Heart right ventricle (tissue), 16 donors: ENCODE measurements at regions not wholly inside any gene's neighbourhood (a gene's known extent, or its start where the extent isn't known, plus 50 kb on each side); places are given as distances from the start of the nearest gene placed in this dataset.

Experiments
- ATAC-seq, 8 donors: fragments of 200-7000 bp; cut with Tn5 transposase; one replicate each; pipeline ENCODE4 v1.9.1; 2020; ENCODE audit warnings: mild to moderate bottlenecking in 8 of 8, moderate library complexity in 8 of 8, moderate number of reproducible peaks in 1 of 8
- DNase-seq, 2 donors: peaks; one replicate each; pipeline ENCODE4 v3.0.0-alpha.2; 2020
- H3K27ac ChIP-seq, 10 donors: fragments of 200-600 bp; sonication (generic) in 2 of 10; one replicate each; pipeline versions ENCODE4 v1.5.0 to v1.8.0; 2020 to 2022; ENCODE audit warnings: mild to moderate bottlenecking in 3 of 10
- H3K27me3 ChIP-seq, 7 donors: fragments of 200-600 bp; one replicate each; pipeline ENCODE4 v1.8.0; 2021 to 2022; ENCODE audit warnings: mild to moderate bottlenecking in 2 of 7
- H3K36me3 ChIP-seq, 9 donors: fragments of 200-600 bp; sonication (generic) in 1 of 9; one replicate each; pipeline versions ENCODE4 v1.5.0 to v1.8.0; 2020 to 2022; ENCODE audit warnings: mild to moderate bottlenecking in 2 of 9
- H3K4me1 ChIP-seq, 9 donors: fragments of 200-600 bp; sonication (generic) in 1 of 9; one replicate each; pipeline versions ENCODE4 v1.5.0 to v1.8.0; 2020 to 2022; ENCODE audit warnings: mild to moderate bottlenecking in 4 of 9
- H3K4me3 ChIP-seq, 10 donors: fragments of 200-600 bp; sonication (generic) in 2 of 10; one replicate each; pipeline versions ENCODE4 v1.5.0 to v1.8.0; 2020 to 2022; ENCODE audit warnings: mild to moderate bottlenecking in 7 of 10, moderate library complexity in 2 of 10
- H3K9me3 ChIP-seq, 11 donors: fragments of 200-600 bp in 10 of 11; sonication (generic) in 2 of 11; one replicate each; pipeline versions ENCODE4 v1.5.0 to v1.8.0; 2013 to 2022; ENCODE audit warnings: mild to moderate bottlenecking in 2 of 11, control low read depth in 1 of 11, moderate library complexity in 1 of 11
- WGBS, 2 donors: extraction: QIAGEN DNeasy Blood & Tissue Kit; methylation state at CpG; one replicate each; pipeline ENCODE4 v1.1.7; 2013; ENCODE audit warnings: inconsistent platforms in 1 of 2; 5-methylcytosine and 5-hydroxymethylcytosine counted together
- intact Hi-C, 10 donors: fragments of 100-400 bp; cut with DNase I; formaldehyde crosslinking; loops; one replicate each; pipeline versions ENCODE4 v1.11.1 to v1.14.2; 2022
- TF ChIP-seq, protein P1 (sequence below), 9 donors: fragments of 200-600 bp; sonication (generic) in 2 of 9; IDR thresholded peaks; one replicate each; pipeline versions ENCODE4 v1.5.0 to v1.8.0; 2021 to 2022; ENCODE audit warnings: antibody characterized with exemption in 9 of 9, mild to moderate bottlenecking in 5 of 9, moderate library complexity in 1 of 9
- donor health status: Arrhythmogenic right ventricular cardiomyopathy.
- donor health status: ischemic (EF 13 %, LVEDD 7.1; RV severe dilation, severe dysfunction).
- donor health status: healthy with polysubstance abuse.
- donor health status: DM: no; HTN: yes; CAD: no.
- donor health status: DM: no; HTN: no; CAD: no.
- donor health status: ischemic (EF 25% LVEDD 6.9; RV normal size, moderate dysfunction).
- donor health status: ischemic (EF 25% LVEDD 5.7; RV mildly dilated, moderate dysfunction).
- donor health status: healthy.
- donor health status: DM: yes; HTN: yes; CAD: no.
- donor health status: Ischemic cardiomyopathy.
- donor health status: ischemic (EF 35%, LVEDD 5.7; RV mildly dilated, moderate dysfunction).
- donor health status: nonischemic (EF 11% LVEDD 7.7; RV severe dilation, severe dysfunction).
- donor health status: DM: yes; HTN: yes; CAD: no.
- donor health status: PGD.
- donor health status: ischemic (EF 29% LVEDD 5.4; RV normal size, mild dysfunction).
- donor health status: nonischemic (EF 23%, LVEDD 6.1; RV moderate dilation, normal function).

DNA sequence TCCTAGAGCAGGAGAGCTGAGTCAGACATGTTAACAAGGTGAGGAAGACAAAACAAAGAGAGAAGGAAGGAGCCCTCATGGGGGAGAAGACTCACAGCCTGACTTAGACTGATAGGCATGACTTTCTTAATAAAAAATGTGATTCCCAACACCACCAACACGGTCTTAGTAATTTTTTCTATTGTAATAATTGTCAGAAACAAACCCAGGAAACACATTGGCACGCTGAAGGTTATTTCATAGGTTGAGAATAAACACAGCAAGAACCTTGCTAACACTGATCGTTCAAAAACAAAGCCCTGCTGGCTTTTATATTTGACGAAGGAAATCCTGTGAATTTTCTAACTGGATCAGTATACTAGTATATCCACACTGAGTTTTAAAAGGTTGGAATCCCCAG lies 286.8 kb downstream of the HACE1 start:
- H3K4me1 ChIP-seq, result no peaks in the 10 kb centered on the region
- H3K4me3 ChIP-seq, result no peak overlapping the region
- H3K9me3 ChIP-seq, result peaks cover 0 to 10% (median 0%) of the 10 kb centered on the region in 11 donors
- H3K36me3 ChIP-seq, result no peaks in the 10 kb centered on the region
- 64 to 66% methylated on average over 4 of the region's 4 CpGs for WGBS, 2 donors
- ATAC-seq, result no peak
- no peak overlapping the region for H3K27ac ChIP-seq
- no peaks in the 10 kb centered on the region for H3K27me3 ChIP-seq
- TF ChIP-seq, protein P1, sequence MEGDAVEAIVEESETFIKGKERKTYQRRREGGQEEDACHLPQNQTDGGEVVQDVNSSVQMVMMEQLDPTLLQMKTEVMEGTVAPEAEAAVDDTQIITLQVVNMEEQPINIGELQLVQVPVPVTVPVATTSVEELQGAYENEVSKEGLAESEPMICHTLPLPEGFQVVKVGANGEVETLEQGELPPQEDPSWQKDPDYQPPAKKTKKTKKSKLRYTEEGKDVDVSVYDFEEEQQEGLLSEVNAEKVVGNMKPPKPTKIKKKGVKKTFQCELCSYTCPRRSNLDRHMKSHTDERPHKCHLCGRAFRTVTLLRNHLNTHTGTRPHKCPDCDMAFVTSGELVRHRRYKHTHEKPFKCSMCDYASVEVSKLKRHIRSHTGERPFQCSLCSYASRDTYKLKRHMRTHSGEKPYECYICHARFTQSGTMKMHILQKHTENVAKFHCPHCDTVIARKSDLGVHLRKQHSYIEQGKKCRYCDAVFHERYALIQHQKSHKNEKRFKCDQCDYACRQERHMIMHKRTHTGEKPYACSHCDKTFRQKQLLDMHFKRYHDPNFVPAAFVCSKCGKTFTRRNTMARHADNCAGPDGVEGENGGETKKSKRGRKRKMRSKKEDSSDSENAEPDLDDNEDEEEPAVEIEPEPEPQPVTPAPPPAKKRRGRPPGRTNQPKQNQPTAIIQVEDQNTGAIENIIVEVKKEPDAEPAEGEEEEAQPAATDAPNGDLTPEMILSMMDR (IDR thresholded peaks at IDR 0.05), result no peak
- DNase-seq, result no peak
- intact Hi-C loops, result no loop called here

DNA sequence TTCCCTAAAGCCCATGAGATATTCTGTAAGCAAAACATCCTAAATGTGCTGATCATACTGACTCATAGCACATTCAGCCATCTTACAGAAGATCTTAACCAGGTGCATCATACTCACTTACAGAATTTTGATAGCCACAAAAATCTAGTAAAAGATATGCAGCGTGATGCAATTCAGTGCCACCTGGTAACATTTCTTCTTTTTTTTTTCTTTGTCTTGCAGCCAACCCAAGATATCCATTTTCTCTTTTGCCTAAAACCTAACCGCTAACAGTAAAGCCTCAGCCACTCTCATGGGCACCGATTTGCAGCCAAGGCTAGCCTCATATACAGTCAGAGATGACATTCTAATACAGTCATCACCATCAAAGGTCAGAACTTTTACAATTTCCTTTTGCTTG lies 293.3 kb downstream of the HACE1 start:
- Histone ChIP-seq H3K4me1 (no peaks in the 10 kb centered on the region), H3K4me3 (no peak overlapping the region), H3K27ac (no peak overlapping the region), H3K9me3 (peaks cover 0 to 10% (median 0%) of the 10 kb centered on the region in 11 donors), H3K27me3 (no peaks in the 10 kb centered on the region), H3K36me3 (no peaks in the 10 kb centered on the region)
- 89 to 97% methylated on average over 3 of the region's 3 CpGs for WGBS, 2 donors
- TF ChIP-seq, protein P1 (IDR thresholded peaks at IDR 0.05), result no peak
- no peak for DNase-seq
- ATAC-seq, result no peak
- intact Hi-C loops, result no loop called here

DNA sequence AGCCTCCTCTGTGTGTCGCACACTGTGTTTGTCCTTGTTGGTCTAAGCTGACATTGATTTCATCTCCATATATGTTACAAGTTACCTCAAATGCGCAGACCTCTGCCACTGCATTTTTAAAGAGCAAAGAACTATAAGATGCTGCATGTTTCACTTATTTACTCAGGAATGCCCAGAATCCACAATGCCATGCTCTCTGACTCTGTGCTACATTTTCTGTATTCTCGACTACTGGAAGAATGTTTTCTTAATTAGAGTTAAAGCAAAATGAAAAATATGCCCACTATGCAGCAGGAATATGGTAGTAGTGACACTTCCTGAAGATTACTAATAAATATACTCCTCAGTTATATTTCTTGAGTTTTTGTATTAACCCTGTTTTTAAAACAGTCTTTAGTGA lies 296.4 kb downstream of the HACE1 start:
- ATAC-seq (no peak), DNase-seq (no peak)
- TF ChIP-seq, protein P1 (IDR thresholded peaks at IDR 0.05), result no peak
- H3K4me1 ChIP-seq, result no peaks in the 10 kb centered on the region
- H3K36me3 ChIP-seq, result no peaks in the 10 kb centered on the region
- H3K9me3 ChIP-seq, result no peaks in the 10 kb centered on the region
- WGBS, 2 donors, result 92 to 93% methylated on average over 3 of the region's 3 CpGs
- no peaks in the 10 kb centered on the region for H3K27me3 ChIP-seq
- intact Hi-C loops, result no loop called here
- H3K4me3 ChIP-seq, result no peak overlapping the region
- H3K27ac ChIP-seq, result no peak overlapping the region

DNA sequence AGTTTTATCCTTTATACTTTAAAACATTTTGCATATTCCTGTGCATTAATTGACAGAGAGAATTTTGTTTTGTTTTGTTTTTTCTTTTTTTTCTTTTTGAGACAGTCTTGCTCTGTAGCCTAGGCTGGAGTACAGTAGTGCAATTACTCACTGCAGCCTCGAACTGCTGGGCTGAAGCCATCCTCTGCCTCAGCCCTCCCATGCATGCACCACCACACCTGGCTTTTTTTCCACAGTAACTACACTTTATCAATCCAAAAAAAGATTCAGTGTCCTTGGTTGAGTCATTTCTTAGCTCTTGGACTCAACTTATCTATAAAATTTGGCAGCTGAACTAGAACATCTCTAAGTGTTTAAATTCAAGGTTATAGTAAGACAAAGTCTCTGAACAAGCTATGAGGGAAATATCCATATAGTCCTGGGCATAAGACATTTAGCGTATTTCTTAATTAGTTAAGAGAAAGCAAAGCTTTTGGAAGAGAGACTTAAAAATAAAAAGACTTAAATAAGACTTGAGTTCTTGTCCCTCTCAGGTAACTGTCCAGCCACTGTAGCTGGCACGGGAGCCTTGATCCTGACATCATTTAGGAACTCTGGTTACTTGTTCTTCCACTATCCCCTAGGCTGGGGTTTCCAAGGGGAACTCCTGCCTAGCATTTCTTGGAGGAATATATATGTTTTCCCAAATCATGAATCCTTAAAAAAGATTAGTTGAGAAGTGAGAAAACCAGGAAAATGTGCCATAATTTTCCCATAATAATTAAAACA lies 300.1 kb downstream of the HACE1 start:
- 79 to 80% methylated on average over 3 of the region's 3 CpGs for WGBS, 2 donors
- Histone ChIP-seq H3K4me3 (no peak overlapping the region), H3K9me3 (no peaks in the 10 kb centered on the region), H3K27me3 (no peaks in the 10 kb centered on the region), H3K4me1 (no peaks in the 10 kb centered on the region), H3K36me3 (no peaks in the 10 kb centered on the region), H3K27ac (no peak overlapping the region)
- DNase-seq (no peak), ATAC-seq (no peak)
- intact Hi-C loops, result no loop called here
- TF ChIP-seq, protein P1 (IDR thresholded peaks at IDR 0.05), result no peak
